HFF-Myc (cell line): ENCODE measurements at regions not wholly inside any gene's neighbourhood (a gene's known extent, or its start where the extent isn't known, plus 50 kb on each side); places are given as distances from the start of the nearest gene placed in this dataset.

Experiments used
- DNase-seq: peaks from one replicate; pipeline ENCODE4 v3.0.0-alpha.2; 2011; ENCODE audit warnings: low read depth; ENCODE audit errors: extremely low read depth
- H3K4me3 ChIP-seq: replicated peaks from 2 replicates; pipeline ENCODE4 v1.5.1; 2011; ENCODE audit warnings: low read depth, mild to moderate bottlenecking, control low read depth, low read length
- CTCF ChIP-seq: IDR thresholded peaks from 2 replicates; pipeline ENCODE4 v1.5.1; 2012; ENCODE audit warnings: mild to moderate bottlenecking, low read depth, low read length, control low read depth; ENCODE audit errors: missing control alignments

- TF ChIP-seq CTCF = no peak
- H3K4me3 ChIP-seq = no peak overlapping the region
- DNase-seq = no peak
Observed at GRCh38 chr2:51986101-51986500, 954.2 kb upstream of the NRXN1 start.

- no peak overlapping the region for H3K4me3 ChIP-seq
- DNase-seq = no peak
- TF ChIP-seq CTCF = no peak
Observed at GRCh38 chr2:51981783-51982182, 949.9 kb upstream of the NRXN1 start.

- no peak for TF ChIP-seq CTCF
- DNase-seq = no peak
- H3K4me3 ChIP-seq = no peak overlapping the region
Observed at GRCh38 chr2:51976623-51977022, 944.7 kb upstream of the NRXN1 start.

- no peak overlapping the region for H3K4me3 ChIP-seq
- no peak for DNase-seq
- no peak for TF ChIP-seq CTCF
Observed at GRCh38 chr2:51971136-51971535, 939.2 kb upstream of the NRXN1 start.

- H3K4me3 ChIP-seq = no peak overlapping the region
- no peak for DNase-seq
- TF ChIP-seq CTCF = no peak
Observed at GRCh38 chr2:51969347-51969746, 937.4 kb upstream of the NRXN1 start.

GRCh38 chr2:51960841-51961335 is 929.0 kb upstream of the NRXN1 start:
- TF ChIP-seq CTCF = no peak
- H3K4me3 ChIP-seq = no peak overlapping the region
- no peak for DNase-seq

GRCh38 chr2:51960281-51960680 is 928.3 kb upstream of the NRXN1 start:
- no peak overlapping the region for H3K4me3 ChIP-seq
- DNase-seq = no peak
- TF ChIP-seq CTCF = no peak
